HG03342 (cell line): ENCODE measurements at regions not wholly inside any gene's neighbourhood (a gene's known extent, or its start where the extent isn't known, plus 50 kb on each side); places are given as distances from the start of the nearest gene placed in this dataset.

Source experiments
- ATAC-seq: cut with Tn5 transposase; IDR thresholded peaks from one replicate; pipeline ENCODE4 v1.9.1; 2021; ENCODE audit warnings: mild to moderate bottlenecking, moderate library complexity; ENCODE audit not compliant: unreplicated experiment

DNA sequence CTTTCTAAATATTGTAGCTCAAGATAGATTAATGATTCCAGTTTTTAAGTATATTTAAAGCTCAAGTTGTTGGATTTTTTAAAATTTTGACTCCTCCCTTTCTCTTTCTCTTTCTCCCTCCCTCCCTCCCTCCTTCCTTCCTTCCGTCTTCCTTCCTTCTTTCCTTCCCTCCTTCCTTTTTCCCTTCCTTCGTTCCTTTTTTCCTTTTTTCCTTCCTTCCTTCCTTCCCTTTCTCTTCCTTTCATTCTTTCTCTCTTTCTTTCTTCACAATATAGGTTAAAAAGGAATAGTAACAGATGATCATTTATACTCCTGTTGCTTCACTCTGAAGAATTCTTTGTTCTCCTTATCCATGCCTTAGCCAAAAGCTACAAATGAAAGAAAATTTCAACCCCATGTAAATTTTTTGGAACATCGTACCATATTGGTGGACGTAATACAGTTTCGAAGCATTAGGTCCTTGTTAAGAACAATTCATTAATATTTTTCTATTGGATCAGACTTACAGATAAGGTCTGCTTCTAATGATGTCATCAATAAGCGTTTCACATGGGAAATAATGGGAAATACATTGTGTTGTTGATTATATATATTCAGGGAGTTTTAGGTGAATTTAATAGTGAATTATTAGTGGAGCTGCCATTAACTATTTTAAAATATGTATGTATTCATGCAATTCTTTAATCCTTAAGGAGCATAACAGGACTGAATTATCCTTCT lies 139.6 kb upstream of the SLC35B3 start:
- ATAC-seq = no peak

DNA sequence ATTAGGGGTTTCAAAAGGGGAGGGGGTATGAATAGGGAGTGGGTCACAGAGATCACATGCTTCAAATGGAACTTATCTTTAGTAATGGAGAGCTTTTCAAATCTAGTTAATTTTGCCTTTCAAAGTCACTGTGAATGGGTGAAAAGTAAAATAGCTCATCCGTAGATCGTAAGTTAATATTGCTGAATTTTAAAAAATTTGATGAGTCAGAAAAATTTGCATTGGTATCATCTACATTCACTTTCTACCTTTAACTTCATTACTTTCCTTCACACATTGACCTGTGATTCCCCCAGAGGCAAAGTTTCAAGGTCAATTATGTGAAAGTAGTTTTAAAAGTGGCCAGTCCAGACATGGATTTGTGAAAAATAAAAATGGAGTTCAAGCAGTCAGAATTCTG lies 139.0 kb upstream of the SLC35B3 start:
- no peak for ATAC-seq

DNA sequence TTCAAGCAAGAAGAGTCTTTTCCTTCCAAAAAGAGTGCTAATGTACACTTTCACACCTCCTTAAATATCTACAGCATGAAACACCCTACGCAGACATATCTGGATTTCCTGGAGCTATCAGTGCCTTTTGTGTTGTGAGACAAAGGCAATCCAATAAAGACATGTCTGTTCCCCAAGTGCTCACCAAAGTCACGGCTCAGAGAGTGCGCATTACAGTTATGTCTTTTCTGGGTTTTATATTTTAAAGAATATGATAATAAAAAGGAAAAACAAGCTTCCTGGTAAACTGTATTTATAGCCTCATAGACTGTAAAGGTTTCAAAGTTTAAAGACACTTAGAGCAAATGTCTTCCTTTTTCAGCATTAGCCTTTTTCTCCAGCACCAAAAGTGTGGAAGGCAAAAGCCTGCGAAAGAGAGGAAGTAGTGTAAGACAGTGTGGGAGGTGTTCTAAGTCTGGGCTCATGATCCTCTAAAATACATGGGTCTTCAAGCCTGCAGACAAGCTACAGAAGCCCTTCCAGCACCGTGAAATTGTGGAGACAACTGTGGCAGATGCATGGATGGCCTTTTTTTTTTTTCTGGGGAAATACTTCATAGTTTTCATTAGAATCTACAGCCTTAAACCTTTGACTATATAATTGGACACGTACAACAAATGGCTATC lies 135.0 kb upstream of the SLC35B3 start:
- no peak for ATAC-seq

DNA sequence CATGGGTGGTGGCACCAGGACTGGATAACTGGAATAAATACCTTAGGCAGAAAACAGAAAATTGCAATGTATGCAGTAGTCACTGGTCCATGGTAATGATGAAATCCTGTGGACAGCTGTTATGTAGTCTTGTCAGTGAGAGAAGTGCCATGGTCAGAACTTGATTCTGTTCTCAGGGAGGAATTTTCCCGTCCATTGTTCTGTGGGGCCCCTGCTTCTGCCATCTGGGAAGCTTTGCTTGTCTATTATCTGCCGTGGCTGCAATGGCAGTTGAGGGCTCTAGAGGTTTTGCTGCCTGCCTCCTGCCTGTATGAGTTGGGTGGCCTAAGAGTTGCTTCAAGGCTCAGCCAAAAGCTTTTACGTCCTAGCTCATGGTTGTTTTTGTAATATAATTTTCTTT lies 126.8 kb upstream of the SLC35B3 start:
- ATAC-seq = no peak

DNA sequence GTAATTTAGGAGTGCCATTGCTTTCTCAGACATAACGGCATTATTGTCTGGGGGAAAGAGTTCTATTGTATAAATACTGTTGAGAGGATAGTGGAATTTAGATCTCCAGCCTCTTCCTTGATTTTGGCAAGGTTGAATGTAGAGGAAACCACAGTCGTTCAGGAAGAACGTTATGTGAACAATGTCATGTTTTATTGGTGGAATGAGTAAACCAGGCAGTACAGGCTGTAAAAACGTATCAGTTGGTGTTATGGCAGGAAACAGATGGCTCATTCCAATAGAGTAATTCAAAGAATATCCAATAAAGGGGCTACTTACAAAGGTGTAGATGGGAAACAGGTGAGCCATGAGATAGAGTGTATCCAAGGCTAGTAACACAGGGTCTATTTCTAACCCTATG lies 123.6 kb upstream of the SLC35B3 start:
- no peak for ATAC-seq

DNA sequence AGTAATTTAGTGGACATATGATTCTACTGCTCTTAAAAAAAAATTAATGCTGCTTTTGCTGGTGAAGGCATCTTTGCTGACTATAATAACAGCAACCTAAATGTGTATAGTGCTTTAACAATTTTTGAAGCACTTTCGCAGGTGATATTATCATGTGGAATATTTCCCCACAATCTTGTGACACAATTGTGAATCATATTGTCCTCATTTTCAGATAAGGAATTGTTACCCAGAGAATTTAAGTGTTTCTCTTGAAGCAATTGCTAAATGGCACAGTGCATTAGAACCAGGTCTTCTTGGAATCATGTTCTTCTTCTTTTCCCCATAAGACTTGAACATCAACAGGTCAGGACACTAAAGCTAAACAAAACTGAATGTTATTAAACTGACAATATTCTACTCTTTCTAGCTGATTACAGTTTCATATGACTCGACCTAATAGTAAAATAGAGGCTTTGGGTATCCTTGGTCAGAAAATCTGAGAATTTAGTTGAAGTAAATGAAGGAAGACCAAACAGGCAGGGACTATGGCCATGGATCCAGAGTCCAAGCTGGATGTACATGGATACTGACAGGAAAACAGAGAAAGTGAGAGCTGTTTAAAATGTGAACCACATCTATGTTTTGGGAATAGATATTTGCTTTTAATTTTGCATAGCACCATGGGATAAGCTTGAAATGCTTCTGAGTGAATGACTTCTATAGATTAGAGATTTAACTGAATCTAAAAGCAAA lies 121.8 kb upstream of the SLC35B3 start:
- no peak for ATAC-seq

DNA sequence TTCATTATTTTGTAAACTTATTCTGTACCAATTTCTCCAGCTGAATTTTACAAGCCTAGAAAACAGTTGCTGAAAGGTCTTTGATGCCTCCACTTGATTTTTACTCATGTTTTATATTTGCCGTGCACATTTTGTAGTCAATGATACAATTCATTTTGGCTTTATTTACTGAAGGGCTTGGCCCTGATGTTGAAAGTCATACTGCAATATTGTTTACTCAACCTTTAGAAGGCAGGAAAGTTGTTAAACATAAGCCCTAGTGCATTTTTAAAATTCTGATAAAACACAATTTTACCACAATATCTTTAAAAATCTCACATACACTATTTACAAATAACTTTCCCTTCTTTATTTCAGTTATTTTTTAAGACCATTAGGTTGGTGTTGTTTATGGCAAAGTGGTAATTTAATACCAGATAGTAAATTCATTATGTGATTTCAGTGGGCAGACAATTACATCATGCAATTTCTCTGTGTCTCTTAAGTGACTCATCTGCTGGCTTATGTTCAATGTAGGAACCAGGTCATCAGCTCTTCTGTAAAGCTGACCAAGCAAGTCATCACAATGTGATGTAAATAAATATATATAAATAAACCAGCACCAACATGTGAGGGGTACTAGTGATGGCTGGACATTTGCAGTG lies 121.1 kb upstream of the SLC35B3 start:
- ATAC-seq = no peak

DNA sequence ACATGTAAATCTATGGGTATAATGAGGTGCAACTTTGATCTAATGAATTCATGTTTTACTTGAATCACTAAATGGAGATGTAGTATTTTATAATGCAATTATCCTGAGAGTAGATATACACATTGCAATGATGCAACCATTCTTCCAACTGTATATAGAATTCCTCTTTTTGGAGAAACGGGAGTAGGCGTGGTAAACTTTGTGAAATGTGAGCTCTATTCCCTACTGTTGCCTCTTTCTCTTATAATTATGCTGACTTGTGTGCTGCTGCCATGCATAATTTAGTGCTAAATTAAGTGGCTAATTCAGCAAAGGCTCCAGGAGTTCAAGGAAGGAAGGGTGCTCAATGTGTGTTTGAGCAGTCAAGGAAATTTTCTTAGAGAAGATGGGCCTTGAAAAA lies 116.6 kb upstream of the SLC35B3 start:
- no peak for ATAC-seq

DNA sequence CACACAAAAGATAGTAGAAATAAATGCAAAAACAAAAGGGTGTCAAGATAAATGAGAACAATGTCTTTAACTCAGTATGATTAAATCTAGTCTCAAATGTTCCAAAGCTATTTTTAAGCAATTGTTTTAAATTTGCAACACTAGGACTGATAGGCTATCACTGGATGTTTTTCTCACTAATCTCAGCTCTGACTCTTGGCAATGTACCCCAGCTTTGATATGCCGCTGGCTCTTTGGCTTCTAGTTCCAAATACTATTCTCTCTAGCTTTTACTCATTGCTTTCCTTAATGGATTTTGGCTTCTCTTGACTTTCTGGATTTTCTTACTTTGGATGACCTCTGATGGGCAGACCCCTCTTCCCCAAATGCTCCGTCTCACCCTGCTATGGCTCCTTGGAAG lies 116.0 kb upstream of the SLC35B3 start:
- no peak for ATAC-seq

DNA sequence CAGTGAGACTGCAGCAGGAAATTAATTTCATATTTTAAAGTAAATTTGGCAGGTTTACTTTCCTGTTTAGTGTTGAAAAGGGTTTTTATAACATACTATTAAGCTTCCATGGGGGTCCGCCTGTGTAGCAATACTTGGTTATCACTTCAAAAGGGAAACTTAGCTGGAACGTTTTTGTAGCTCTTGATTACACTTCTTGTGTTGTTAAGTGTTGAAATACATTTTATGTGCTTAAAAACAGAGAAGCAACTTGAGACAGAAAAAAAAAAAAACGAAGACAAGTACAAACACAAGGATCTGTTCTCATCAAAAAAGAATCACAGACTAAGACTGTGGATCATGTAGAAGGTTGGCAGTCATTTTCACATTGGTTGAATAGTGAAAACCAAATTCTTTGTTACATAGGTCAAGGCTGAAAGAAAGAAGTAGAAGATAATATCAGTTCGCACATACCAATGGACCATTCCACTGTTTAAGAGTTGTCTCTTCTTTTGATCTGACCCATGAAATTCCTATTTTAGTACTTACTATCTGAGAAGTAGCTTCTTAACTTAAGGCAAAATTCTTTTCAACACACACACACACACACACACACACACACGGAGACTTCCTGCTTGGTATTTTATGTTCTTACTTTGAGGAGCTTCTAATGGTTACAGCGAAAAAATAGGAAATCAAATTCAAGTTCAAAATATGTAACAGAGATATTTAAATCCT lies 113.9 kb upstream of the SLC35B3 start:
- no peak for ATAC-seq

DNA sequence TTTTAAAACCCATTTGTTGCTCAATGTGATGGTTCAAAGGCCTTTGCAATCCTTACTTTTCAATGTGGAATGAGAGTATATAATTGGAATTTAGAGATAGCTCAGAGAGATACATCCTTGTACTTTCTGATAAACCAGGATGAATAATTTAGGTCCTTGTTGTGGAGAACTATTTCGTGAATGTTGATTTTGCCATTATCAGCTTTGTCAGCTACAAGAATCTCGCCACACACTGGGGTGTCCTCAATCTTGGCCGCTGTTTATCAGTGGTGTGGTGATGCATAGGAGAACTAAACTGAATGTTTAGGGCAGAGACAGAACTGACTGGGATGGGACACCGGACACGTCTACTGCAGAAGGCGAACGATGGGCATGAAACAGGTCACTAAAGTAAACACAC lies 111.2 kb upstream of the SLC35B3 start:
- ATAC-seq = no peak

DNA sequence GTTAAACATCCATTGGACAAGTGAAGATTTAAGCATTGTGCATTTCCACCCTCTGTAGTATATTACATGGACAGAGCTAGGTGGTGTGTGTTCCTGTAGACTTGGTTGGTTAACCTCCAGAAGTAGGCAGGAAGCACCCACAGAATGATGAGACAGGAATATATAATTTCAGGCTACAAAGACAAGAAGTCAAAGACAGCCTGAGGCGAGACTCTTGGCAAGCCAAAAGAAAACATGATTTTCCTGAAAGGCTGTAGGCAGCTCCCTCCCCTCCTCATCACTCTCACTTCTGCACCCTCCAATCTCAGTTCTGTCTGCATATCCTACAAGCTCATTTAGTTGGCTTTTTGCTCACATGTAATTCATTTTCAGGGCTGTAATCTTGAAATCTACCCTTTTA lies 110.0 kb upstream of the SLC35B3 start:
- ATAC-seq = no peak

DNA sequence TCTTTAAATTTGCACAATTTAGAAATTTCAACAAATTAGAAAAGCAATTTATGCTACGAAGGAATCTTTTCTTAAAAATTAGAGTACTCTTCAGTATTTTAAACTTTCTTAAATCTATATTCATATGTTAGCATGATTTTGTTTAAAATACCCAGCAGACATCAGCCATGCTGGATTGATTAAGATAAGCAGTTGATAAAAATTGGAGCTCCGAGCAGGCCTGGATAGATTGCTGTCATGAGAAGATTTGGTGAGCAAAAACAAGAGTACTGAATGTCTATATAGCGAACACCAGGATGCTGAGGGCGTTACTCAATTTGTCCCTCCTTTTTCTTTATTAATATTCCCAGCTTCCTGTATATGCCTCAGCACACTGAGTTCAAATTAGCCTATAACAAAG lies 108.4 kb upstream of the SLC35B3 start:
- ATAC-seq = no peak

DNA sequence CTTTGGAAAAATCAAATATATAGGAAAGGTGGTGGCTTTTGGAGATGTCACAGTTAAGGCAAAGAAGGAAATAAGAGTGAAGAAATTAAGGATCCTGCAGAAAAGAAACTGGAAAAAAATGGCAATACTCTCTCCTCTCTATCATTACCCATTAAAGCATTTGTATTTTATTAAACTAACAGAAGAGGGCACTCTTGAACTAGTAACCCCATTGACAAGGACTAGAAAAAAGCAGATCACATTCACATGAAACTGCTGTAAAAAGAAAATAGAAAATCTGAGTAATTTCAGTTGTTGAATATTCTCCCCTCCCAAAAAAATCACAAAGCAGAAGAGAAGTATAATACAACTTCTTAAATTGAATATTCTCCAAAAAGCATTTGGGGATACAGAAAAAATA lies 104.1 kb upstream of the SLC35B3 start:
- ATAC-seq = peak; percentile 54

DNA sequence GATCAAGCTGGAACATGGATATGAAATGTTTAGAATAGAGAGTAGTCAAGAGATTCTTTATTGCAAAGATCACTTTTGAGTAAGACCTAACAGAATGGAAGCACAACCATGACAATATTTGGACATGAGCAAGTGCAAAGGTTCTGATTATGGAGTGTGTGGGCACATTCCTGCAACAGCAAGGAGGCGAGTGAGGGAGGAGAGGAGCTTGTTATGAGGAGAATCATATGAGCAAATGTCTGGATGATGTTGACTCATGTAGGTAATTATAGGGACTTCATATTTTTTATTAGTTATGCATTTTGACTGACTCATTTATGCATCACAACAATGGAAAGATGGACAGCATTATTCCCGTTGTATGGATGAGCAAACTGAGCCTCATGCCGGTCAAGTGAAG lies 100.8 kb upstream of the SLC35B3 start:
- ATAC-seq = no peak

DNA sequence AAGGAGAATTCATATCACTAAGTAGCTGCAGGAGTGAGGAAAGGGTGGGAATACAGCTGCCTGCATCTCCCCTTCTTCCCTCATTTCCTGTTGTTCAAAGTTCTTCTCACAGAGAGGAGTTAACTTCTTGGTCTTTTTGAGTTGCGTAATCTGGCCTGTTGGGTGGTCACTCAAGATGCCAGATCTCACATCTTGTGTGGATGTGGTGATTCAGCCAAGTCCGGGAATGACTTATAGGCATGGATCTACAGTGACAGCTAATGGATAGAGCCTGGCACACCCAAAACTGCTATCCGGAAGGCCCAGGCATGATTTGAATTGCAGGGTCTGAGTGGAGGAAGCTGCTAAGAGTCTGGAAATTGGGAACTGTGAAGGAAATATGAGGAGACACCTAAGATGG lies 100.2 kb upstream of the SLC35B3 start:
- no peak for ATAC-seq

DNA sequence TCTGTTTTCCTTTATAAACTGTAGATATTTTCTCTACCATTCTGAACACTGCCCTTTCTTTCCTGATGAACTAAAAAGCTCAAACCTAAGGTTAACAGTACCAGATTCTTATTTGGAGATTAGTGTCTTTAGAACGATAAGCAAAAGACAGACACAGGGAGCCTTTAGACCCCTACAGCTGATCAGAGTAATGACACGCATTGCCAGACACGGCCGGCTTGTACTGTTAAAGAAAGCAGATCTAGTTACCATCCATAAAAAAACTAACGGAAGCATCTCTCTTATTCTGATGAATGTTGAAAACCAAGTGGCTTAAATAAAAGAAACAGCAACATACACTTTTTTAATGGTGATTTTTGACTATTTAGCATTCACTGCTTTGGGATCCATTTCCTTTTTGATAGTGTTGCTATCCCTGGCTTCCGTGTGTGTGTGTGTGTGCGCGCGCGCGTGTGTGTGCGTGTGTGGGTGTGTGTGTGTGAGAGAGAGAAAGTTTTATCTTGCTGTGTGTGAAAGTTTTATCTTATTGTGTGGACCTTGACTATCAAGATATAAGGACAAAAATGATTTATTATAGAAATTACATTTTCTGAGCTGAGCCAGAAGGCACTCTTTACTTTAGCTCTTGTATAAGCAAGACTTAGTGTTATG lies 95.6 kb upstream of the SLC35B3 start:
- ATAC-seq = no peak

DNA sequence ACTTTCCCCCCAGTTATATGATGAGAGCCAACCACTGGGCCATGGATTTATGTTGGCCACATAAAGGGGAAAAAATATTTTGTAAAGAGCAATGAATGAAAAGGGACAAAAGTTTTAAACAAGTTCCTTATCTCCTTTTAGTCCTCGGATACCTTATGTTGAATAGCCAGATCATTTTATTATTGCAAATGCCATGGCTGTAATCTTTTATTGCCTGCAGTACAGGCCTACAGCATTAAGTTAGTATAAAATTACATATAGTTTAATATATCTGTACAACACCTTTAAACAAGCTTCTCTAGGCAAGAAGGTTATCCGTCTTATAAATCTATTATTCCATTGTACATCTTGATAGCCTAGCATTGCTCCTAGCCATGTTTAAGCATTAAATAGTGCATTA lies 93.9 kb upstream of the SLC35B3 start:
- no peak for ATAC-seq

DNA sequence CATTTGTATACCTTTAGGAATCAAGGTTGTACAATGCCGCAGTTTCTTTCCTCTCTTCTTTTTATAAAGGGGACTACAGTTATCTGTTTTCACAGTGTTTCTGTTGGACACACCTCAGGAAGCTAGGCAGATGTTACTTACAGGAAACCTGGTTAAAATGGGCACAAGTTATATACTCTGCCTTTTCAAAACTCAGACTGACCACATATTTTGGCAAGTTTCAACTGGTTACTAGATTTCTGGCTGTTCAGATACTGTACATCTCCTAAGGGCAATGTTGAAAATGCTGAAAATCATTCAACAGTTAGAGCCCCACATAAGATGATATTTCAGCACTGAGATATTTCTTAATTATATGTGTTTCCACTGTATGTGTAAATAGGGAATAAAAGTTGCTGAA lies 92.5 kb upstream of the SLC35B3 start:
- ATAC-seq = no peak

DNA sequence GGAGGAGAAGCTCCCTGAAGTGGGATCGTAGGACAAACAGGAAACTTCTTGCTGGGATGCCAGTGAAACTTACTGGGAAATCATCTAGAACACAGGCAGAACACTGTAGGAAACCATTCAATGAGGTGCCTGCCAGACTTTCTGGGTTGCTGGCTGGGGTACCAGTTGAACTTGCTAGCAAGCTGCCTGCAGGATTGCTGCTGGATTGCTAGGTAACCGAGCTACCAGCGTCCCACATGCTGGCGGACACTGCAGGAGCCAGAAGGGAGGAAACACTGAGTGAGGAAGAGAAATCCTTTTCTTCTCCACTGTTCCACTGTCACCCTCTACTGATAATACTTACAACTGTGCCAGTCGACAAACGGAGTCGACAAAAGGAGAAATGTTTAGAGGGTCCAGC lies 91.3 kb upstream of the SLC35B3 start:
- ATAC-seq = no peak

DNA sequence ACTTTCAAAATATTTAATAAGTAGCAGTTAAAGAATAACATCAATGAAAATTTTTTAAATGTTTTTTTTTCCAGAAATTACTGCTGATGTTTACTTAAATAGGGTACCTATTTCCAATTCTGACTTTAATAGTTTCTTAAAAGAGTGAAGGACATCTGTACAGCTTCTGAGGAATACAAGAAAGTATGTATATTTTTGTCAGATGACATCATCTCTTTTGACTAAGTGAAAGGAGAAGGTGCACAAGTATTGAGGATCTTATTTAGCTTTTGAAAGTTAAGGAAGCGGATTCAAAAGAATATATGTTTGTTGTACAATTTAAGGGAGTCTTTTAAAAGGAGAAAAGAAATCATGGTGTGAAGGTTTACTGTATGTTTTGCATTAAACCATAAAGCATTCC lies 90.0 kb upstream of the SLC35B3 start:
- no peak for ATAC-seq
